GM19455 (cell line): ENCODE measurements at regions not wholly inside any gene's neighbourhood (a gene's known extent, or its start where the extent isn't known, plus 50 kb on each side); places are given as distances from the start of the nearest gene placed in this dataset.

Experiments used
- ATAC-seq: cut with Tn5 transposase; IDR thresholded peaks from one replicate; pipeline ENCODE4 v1.9.1; 2021; ENCODE audit not compliant: unreplicated experiment

- ATAC-seq, result no peak
Observed at GRCh38 chr10:106473129-106473685, 691.3 kb downstream of the SORCS1 start.

- no peak for ATAC-seq
Observed at GRCh38 chr10:106467506-106467905, 697.0 kb downstream of the SORCS1 start.

DNA sequence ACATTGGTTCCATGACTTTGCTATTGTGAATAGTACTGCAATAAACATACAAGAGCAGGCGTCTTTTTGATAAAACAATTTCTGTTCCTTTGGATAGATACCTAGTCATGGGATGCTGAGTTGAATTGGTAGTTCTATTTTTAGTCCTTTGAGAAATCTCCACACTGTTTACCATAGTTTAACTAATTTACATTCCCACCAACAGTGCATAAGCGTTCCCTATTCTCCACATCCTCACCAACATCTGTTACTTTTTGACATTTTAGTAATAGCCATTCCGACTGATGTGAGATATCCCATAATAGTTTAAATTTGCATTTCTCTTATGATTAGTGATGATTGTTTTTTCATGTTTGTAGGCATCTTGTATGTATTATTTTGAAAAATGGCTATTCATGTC is 707.0 kb downstream of the SORCS1 start:
- no peak for ATAC-seq

GRCh38 chr10:106454233-106454632 is 710.3 kb downstream of the SORCS1 start:
- ATAC-seq, result no peak

DNA sequence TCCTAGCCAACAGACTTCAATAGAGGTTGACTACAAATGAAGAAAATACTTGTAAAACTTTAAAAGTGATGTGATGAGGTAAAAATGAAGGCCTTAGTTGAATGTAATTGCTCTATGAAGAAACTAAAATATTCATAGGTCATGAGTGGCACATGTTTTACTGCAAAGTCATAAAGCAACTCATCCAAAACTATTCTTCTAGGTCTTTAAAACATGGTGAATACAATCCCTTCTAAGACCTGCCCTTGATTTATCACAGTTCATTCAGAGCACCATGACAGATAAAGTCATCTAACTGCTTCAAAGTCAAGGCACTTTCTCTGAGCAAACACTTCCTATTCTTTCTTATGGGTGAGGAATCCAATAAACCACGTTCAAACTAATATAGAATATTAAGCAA is 713.5 kb downstream of the SORCS1 start:
- no peak for ATAC-seq

DNA sequence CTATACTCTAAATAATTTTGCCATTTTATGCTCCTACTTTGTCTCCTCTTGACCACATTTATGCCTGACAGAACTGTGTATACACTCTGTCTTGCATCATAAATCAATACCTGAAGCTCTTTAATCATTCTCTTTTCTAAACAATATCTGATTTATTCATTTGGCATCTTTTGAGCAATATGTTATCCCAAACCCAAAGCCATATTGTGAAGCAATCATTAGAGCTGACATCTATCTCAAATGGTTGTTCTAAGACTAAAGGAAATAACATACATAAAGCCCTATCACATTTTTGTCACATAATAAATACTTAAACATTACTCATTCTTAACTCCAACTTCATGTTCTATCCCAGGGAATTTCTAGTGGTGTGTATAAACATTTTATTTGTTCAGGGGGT is 717.6 kb downstream of the SORCS1 start:
- no peak for ATAC-seq

DNA sequence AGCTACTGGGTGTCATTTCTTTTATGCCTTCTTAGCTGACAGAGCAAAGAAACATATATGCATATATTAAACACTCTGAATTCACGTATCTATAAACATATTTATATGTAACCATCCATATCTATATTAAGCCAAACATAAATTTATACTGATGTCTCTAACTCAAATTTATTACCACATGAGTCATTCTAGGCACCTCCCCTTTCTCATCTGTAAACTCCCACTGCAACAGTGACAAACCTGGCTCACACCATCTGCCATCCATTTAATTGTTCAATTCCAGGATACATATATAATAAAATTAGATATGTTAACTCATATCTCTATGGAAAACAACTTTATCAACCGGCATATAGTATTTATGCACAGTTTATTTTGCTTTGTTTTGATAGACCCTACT is 722.3 kb downstream of the SORCS1 start:
- ATAC-seq, result no peak

GRCh38 chr10:106440767-106441166 is 723.7 kb downstream of the SORCS1 start:
- no peak for ATAC-seq

GRCh38 chr10:106440355-106440754 is 724.2 kb downstream of the SORCS1 start:
- ATAC-seq, result no peak

DNA sequence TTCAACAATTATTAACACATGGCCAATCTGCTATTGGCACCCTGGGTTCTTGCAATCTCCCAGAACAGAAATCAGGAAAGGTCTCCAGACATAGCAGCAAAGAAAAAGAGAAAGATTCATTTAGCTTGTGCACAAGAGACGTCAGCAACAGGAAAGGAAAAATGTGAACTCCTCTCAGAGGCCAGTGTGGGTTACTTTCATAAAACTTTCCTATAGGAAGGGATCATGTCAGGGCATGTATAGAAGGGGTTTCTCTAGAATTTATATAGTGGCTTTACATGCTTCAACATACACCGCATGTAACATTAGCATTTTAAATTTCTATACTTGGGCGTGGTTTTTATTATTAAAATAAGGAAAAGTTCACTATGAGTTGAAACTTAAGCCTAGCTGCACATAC is 725.1 kb downstream of the SORCS1 start:
- ATAC-seq, result no peak

- ATAC-seq, result no peak
Observed at GRCh38 chr10:106438386-106438785, 726.1 kb downstream of the SORCS1 start.

DNA sequence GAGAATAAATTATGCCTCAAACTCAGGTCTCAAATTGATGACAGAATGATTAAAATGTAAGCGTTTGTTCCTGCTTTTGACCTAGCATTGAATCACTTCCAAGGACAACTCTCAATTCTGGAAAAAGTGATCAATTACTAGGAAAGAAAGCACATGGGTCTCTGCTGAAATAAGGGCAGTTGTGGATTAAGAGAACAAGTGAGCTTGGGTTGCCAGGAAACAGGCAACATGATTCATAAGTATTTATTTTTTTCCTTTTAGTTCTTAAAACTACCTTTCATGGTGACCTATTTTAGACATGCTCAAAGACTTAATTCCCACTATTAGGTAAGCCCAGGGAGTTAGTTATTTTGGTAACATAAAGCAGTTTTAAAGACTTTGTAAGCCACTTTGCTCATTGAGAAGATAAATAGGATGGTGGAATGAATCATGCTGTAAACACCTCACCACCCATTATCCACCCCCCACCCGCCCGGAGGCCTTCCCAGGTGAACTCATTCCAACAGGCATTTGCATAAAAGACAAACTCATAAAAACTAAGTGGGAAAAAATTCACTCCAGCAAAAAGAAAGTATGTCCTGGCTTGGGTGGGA is 728.3 kb downstream of the SORCS1 start:
- no peak for ATAC-seq

DNA sequence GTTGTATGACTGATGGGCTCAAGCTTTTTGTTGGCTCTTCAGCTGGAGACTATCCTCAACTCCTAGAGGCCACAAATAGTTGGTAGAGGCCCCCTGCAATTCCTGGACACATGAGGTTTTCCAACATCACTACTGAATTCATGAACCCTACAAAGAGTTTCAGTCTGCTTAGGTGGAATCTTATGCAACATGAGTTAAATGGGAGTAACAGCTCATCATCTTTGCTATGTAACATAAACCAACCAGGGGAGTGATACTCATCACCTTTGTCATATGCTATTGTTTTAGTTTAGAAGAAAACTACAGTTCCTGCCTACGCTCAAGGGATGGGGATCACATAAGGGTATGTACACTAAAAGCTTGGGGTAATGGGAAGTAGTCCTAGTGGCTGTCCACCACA is 729.4 kb downstream of the SORCS1 start:
- no peak for ATAC-seq

DNA sequence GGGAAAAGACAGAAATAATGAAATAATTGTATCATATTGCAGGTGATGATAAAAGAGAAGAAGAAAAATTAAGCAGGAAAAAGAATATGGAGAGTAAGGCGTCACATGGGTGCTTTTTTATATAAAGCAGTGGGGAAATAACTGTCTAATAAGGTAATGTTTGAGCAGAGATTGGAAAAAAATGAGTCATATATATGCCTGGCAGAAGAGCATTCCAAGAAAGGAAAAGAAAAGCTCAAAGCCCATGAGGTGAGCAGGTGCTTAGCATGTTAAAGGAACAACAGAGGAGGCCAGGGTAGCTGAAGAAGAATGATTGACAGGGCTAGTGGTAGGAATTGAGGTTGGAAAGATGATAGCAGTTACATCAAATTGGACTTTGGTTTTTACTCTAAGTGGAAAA is 739.5 kb downstream of the SORCS1 start:
- no peak for ATAC-seq

DNA sequence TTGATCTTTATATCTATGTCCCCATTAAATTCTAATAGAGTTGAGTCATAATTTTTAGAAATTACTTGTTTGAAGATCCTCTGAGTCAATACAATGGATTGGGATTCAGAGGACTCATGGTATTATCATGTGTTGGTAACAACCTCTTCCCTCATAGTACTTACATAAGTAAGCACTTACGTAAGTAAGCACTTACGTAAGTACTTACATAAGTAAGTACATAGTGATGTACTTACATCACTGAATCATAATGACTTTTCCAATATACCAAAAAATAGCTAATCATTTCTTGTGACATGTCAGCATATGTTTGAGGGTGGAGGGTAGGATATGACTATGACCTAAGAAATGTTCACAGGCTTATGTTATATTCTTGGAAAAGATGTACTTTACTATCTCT is 740.5 kb downstream of the SORCS1 start:
- no peak for ATAC-seq

GRCh38 chr10:106410331-106410730 is 754.2 kb downstream of the SORCS1 start:
- ATAC-seq, result no peak

DNA sequence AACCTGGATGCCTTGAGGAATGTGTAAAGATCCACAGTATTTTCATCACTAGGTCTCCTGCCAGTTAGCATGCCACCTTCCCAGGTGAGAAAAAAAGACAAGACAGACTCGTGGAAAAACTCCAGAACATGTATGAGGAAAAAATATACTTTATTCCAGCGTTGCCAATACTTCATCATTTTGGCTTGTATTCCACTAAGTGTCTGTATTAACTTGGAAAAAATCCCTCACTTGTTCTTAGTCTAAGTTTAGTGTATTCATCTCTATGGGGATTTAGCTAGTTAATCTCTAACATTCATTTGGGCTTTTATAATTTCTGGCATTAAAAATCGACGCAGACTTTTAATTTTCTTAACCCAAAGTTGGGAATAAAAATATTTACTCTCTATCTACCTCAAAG is 759.4 kb downstream of the SORCS1 start:
- ATAC-seq, result no peak

DNA sequence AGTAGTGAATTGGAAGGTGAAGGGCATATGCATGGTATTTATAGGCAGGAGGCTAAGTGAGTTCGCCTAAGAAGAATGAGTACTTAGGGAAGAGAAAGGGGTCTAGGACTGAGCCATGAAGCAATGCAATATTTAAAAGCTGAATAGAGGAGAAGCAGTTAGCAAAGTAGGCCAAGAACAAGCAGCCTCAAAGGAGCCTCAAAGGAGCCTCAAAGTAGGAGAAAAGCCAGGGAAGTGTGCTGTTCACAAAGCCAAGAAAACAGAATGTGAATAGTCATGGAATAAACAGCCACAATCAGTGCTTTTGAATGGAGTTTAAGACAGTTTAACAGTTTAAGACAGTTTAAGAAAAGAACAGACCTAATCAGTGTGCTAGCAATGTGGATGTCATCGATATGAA is 762.0 kb downstream of the SORCS1 start:
- ATAC-seq, result no peak

- no peak for ATAC-seq
Observed at GRCh38 chr10:106401967-106402366, 762.5 kb downstream of the SORCS1 start.

- no peak for ATAC-seq
Observed at GRCh38 chr10:106401161-106401560, 763.3 kb downstream of the SORCS1 start.

- no peak for ATAC-seq
Observed at GRCh38 chr10:106399112-106399511, 765.4 kb downstream of the SORCS1 start.

- ATAC-seq, result no peak
Observed at GRCh38 chr10:106396192-106396591, 768.3 kb downstream of the SORCS1 start.

DNA sequence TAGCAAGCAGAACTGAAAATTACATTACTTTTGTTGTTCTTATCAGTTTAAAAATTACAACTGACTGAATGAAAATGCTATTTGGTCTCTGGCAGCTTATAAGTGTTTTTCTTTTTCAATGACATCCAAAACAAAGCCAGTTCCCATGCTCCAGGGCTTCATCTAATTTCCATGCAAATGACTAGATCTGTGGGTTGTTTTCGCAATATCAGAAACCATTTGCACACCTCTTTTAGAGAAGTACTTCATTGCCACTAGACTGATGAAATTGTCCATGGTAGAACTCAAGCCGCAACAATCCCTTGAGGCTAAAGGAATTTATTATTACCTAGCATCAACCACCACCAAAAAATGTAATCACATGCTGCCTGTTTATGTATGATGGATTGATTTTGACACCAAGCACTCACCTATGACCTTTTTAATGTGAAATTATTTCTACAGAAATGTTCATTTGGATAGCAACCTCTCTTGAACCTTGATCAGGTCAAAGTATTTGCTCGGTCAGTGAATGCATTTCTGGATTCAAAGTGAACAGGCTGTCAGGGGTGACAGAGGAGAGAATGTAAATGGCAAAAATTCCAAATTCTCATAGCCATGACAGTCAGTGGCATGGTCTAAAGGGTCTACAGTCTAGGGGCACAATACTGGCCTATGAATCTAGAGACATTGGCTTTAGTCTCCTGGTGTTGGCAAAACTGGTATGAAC is 769.3 kb downstream of the SORCS1 start:
- no peak for ATAC-seq
